Stomach (tissue), 4 donors: ENCODE measurements at regions not wholly inside any gene's neighbourhood (a gene's known extent, or its start where the extent isn't known, plus 50 kb on each side); places are given as distances from the start of the nearest gene placed in this dataset.

ENCODE experiments used
- CTCF ChIP-seq, 7 experiments: fragments of 450-650 bp in 4 of 7; fragments of 200-600 bp in 3 of 7; sonication (generic) in 3 of 7; IDR thresholded peaks; one replicate each; pipeline ENCODE4 v1.5.1; 2016 to 2019; ENCODE audit warnings: antibody characterized with exemption in 7 of 7, control low read depth in 2 of 7, mild to moderate bottlenecking in 1 of 7
- EP300 ChIP-seq: sonication (generic); formaldehyde crosslinking; IDR thresholded peaks from one replicate; pipeline ENCODE4 v1.6.1; 2017; ENCODE audit warnings: antibody characterized with exemption
- POLR2A ChIP-seq, 4 donors: fragments of 450-650 bp; IDR thresholded peaks; one replicate each; pipeline ENCODE4 v1.6.1; 2016; ENCODE audit warnings: antibody characterized with exemption in 4 of 4, control low read depth in 2 of 4, mild to moderate bottlenecking in 1 of 4, moderate library complexity in 1 of 4

- TF ChIP-seq CTCF (IDR thresholded peaks at IDR 0.05) (no peak), POLR2A (IDR thresholded peaks at IDR 0.05) (no peak), EP300 (no peak)
Measured at GRCh38 chr4:132317923-132318322, 831.2 kb upstream of the PCDH10 start.
